ENCODE measurements at regions not wholly inside any gene's neighbourhood (a gene's known extent, or its start where the extent isn't known, plus 50 kb on each side); places are given as distances from the start of the nearest gene placed in this dataset.

DNA sequence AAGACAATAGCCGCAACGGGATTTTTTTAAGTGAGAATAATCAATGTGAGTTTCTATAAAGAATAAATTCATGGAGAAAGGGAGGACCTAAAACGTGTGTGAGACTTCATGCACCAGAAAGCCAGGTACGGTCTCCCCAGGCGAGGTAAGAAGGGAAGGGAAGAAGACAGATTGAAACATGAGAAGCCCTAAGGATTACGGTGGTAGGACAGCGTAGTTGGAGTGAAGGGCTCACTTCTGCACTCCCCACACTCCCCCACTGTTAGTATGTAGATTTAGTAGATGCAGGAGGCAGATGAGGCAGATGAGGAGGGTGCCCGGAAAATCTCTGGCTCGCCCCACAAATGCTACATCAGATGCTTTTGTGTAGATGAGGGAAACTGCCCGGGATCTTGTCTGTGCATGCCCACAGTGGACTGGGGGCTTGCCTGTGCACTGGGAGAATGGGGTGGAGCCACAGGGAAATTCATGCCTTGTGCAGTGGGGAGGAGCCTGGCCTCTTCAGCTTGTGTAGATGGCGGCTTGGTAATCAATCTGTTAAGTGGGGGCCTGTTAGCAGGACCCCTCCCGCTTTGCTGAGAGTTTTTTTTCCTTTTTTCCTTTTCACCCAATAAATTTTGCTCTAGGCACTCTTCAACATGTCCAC is 1544.5 kb upstream of the TENM3 start:
- DNase-seq (ENCODE audit: extremely low read depth in 1 of 2, low read depth in 1 of 2) = no peak

DNA sequence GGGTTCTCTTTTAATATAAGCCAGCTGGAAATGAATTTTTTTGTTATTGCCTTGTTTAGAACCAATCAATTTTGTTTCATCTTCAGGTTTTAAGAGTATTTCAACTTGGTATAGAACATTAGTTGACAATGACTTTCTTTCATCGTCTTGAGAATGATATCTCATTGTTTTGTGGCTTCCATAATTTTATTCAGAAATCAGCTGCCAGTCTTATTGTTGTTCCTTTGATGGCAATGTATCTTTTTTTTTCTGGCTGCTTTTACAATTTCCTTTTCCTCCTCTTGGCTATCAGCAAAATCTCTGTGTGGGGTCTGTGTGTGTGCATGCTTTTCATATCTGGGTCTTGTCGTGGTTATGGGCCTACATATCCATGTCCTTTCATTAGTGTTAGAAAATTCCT is 1536.4 kb upstream of the TENM3 start:
- DNase-seq (ENCODE audit: extremely low read depth in 1 of 2, low read depth in 1 of 2) = no peak

DNA sequence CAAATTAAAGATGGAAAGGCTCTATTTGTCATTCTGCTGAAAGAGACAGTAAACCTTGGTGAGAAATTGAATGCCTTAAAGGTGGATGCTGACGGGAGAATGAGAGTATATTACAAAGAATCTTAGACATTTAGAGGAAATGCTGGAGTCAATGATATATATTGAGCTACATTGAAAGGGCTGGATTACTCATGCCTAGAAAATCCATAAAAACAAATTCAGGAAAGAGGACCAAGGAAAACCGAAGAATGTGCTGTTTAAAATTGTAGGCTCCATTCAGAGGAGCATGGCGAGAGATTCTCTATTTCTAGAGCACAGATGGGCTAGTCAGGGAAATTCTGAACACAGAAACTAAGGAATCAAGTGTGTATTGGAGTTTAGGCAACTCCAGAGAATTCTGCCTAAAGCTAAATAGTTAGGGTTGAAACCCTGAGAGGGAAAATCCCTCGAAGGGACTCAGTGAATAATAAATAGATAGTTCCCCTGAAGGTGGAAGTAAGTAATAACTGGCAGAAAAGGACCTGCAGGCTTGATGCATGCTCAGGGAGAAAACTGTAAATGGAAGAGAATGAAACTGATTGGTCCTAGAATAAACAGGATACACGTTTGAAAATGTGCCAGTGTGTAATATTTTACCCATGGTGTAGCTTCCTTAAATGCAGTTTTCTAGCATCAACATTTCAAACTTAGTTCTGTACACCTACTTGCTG is 1532.4 kb upstream of the TENM3 start:
- DNase-seq (ENCODE audit: extremely low read depth in 1 of 2, low read depth in 1 of 2) = no peak

DNA sequence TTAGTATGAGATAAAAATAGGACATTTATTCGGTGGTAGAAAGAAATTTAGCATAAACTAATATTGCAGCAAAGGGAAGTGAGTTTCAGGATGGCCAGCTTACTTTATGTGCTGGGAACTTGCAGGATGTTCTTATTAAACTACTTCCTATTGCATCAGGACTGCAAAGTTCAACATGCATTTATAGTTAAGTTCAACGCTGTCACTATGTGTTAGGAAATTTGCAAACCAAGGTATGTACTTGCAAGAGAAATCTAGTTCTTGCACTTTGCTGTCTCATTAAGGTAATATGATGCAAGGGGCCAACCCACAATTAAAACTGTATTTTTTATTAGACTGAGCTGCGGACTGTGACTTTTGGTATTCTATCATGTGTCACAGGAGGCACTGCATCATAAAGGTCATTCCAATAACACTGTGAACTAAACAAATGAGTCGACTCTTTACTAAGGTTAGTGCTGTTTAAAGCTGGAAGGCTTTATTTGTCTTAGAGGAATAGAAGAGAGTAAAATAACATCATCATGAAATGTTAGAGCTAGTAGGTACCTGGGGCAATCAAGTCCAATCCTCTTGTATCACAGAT is 1525.7 kb upstream of the TENM3 start:
- DNase-seq (ENCODE audit: extremely low read depth in 1 of 2, low read depth in 1 of 2) = no peak

- no peak for DNase-seq (ENCODE audit: extremely low read depth in 1 of 2, low read depth in 1 of 2)
Observed at GRCh38 chr4:180721356-180721755, 1521.8 kb upstream of the TENM3 start.

DNA sequence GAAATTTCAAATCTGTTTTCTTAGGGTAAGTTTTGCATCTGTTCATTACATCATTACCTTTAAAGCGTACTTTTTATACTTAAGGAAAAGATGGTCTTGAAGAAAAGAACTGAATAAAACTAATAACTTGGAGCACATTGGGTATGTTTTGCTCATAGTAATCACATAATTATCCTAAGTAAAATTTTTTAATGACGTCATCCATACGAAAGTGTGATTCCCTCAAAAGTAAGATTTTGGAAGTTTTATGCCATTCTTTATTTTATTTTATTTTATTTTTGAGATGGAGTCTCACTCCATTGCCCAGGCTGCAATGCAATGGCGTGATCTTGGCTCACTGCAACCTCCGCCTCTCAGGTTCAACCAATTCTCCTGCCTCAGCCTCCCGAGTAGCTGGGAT is 1516.6 kb upstream of the TENM3 start:
- no peak for DNase-seq (ENCODE audit: extremely low read depth in 1 of 2, low read depth in 1 of 2)

DNA sequence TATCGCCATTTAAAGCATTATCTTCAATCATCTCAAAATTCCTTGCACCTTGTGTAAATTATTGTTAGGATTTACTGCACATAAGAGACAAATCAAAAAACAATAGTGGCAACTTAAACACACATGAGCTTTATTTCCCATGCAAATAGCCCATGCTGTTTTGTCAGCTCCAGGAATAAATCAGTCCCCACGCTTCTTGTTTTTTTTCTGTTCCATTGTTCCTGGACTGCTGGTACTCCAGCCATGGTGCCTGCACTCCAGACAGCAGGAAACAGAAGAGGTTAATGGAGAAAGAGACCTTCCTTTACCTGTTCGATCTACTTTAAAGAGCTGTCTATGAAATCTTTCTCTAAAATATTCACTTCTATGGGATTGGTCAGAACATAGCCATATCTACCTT is 1515.7 kb upstream of the TENM3 start:
- no peak for DNase-seq (ENCODE audit: extremely low read depth in 1 of 2, low read depth in 1 of 2)

- no peak for DNase-seq (ENCODE audit: extremely low read depth in 1 of 2, low read depth in 1 of 2)
Observed at GRCh38 chr4:180734753-180735432, 1508.3 kb upstream of the TENM3 start.

DNA sequence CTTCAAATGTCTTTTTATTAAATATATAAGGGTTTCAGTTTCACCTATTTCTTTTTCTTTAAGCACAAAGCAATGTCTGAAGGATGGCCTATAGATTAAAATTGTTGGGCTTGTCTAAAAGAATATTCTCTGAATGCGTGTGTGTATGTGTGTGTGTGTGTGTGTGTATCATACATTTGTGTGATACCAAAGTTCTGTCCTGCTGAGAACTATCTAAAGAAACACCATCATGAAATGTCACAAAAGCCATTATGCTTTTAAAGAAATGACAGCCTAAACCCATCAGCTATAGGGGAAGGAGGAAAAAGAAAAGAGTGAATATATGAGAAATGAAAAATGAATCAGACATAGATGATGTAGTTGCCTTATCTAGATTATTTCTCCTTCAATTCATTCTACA is 1501.5 kb upstream of the TENM3 start:
- DNase-seq (ENCODE audit: extremely low read depth in 1 of 2, low read depth in 1 of 2) = no peak

GRCh38 chr4:180745019-180745418 is 1498.2 kb upstream of the TENM3 start:
- DNase-seq (ENCODE audit: extremely low read depth in 1 of 2, low read depth in 1 of 2) = no peak

DNA sequence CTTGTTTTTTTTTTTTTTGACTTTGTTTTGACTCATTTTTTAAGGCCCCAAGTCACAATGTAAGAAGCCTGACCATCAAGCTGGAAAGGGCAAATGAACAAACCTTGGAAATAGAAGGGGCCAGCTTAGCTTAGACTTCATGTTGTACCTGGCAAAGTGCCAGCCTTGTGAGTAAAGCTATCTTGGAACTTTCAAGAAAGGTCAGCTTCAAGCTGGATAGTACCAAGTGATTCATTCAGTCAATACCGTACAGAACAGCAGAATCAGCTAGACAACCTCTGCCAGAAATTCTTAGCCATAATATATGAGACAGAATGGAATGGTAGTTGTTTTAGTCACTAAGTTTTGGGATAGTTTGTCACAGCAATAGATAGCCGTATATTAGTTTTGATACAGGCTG is 1492.2 kb upstream of the TENM3 start:
- no peak for DNase-seq (ENCODE audit: extremely low read depth in 1 of 2, low read depth in 1 of 2)

DNA sequence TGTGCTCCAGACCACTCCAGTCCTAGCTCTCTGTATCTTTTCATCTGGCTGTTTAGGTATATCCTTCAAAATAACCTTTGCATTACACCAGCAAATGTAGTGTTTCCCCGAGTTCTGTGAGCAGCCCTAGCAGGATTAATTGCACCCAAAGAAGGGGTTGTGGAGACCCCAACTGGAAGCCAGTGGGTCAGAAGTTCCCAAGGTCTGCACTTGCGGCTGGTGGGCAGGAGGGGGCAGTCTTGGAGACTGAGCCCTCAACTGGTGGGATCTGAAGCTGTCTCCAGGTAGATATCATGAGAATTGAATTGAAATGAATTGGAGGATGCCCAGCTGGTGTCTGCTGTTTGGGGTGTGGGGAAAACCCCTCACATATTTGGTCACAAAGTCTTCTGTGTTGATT is 1485.3 kb upstream of the TENM3 start:
- no peak for DNase-seq (ENCODE audit: extremely low read depth in 1 of 2, low read depth in 1 of 2)

DNA sequence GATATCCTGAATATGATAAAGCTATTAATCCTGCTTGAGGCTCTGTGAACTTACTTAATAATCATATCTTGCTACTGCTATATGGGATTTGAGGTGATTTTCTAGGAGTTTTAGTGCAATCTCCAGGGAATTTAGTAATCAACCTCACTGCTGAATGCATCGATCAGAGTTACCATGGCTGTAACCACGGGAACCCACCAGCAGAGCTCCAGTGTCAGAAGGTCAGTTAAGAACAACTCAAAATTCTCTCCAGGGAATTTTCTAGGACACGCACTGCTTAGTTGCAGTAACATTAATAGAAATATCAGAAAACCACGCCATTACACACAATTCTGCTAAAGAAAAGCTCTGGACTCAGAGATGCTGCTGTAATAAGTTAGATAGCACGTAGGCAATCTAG is 1477.2 kb upstream of the TENM3 start:
- DNase-seq (ENCODE audit: extremely low read depth in 1 of 2, low read depth in 1 of 2) = no peak

GRCh38 chr4:180766944-180767729 is 1476.1 kb upstream of the TENM3 start:
- DNase-seq (ENCODE audit: extremely low read depth in 1 of 2, low read depth in 1 of 2) = no peak

DNA sequence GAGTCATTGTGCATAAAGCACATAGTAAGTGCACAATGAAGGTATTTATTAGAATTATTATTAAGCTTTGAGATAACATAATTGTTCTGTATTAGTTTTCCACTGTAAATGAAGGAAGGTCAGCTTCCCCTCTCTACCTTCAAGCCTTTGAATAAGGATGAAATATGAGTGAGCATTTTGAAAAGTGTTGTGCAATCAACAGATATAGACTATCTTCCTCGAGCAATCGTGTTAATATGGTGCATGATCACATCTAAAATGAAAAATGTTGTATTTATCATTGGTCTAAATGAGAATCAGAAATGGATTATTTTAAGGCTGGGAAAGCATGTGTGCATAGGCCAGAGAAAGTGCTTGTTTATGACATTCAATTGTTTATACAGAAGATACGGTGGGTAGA is 1474.6 kb upstream of the TENM3 start:
- DNase-seq (ENCODE audit: extremely low read depth in 1 of 2, low read depth in 1 of 2) = no peak

GRCh38 chr4:180769791-180770190 is 1473.4 kb upstream of the TENM3 start:
- DNase-seq (ENCODE audit: extremely low read depth in 1 of 2, low read depth in 1 of 2) = no peak

- no peak for DNase-seq (ENCODE audit: extremely low read depth in 1 of 2, low read depth in 1 of 2)
Observed at GRCh38 chr4:180770265-180770664, 1472.9 kb upstream of the TENM3 start.

DNA sequence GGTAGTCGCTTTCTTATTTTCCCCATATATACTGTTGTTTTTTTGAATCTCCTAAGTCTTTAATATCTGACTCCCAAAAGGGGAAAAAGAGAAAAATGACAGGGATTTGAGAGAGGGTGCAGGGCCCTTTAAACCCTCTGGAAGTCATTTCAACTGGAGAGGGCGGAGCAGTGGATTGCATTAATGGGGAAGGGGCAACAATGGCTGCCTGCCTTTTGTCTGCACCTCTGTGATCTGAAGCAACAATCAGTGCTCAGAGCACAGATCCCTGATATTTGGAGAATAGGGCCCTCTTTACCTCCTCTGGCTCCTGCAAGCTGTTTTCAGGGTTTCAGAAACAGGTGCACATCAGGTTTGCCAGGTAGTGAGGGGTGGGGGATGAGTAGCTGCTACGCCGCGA is 1458.3 kb upstream of the TENM3 start:
- no peak for DNase-seq (ENCODE audit: extremely low read depth in 1 of 2, low read depth in 1 of 2)

DNA sequence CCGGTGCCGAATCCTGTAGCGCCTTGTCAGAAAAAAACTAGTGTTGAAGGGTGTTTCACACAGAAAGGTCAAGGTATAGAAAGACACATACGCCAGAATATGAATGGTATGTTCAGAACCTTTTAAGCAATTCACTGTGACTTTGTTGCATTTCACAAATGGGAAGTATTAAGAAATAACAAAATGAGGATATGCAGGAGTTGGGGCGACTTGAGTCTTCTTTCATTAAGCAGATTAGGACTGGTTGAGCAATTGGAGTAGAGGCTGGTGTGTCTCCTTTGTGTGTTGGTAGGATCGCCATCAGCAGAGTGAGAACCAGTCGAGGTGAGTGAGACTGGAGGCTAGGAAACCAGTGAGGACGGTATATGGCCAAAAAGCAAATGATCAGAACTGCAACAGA is 1454.5 kb upstream of the TENM3 start:
- no peak for DNase-seq (ENCODE audit: extremely low read depth in 1 of 2, low read depth in 1 of 2)

GRCh38 chr4:180789929-180790328 is 1453.3 kb upstream of the TENM3 start:
- no peak for DNase-seq (ENCODE audit: extremely low read depth in 1 of 2, low read depth in 1 of 2)

DNA sequence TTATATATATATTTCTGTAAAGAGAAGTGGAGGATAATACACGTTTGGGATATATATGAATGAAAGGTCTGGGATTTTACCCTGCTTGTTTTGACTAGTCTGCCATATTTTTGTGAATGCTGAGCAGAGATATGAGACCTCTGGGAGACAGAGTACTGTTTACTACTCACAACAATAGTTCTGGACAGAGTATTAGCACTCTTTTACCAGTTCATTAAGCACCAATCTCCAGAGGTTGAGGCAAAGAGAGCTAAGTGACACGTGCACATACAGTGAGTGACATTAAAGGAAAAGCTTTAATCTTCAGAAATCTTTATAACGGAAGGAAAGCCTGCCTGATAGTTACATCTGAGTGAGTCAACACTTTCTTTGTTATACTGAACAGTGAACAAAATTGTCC is 1452.7 kb upstream of the TENM3 start:
- DNase-seq (ENCODE audit: extremely low read depth in 1 of 2, low read depth in 1 of 2) = no peak
